Left ventricle myocardium inferior (tissue), 1 donor: ENCODE measurements at regions not wholly inside any gene's neighbourhood (a gene's known extent, or its start where the extent isn't known, plus 50 kb on each side); places are given as distances from the start of the nearest gene placed in this dataset.

Experiments
- DNase-seq: peaks from one replicate; pipeline ENCODE4 v3.0.0-alpha.2; 2020
- H3K27ac ChIP-seq: fragments of 200-600 bp; replicated peaks from 2 replicates; pipeline ENCODE4 v1.8.0; 2021
- H3K27me3 ChIP-seq: fragments of 200-600 bp; 2 replicates; pipeline ENCODE4 v1.8.0; 2021; ENCODE audit warnings: low read depth
- H3K36me3 ChIP-seq: fragments of 200-600 bp; 2 replicates; pipeline ENCODE4 v1.8.0; 2021
- H3K4me1 ChIP-seq: fragments of 200-600 bp; 2 replicates; pipeline ENCODE4 v1.8.0; 2021
- H3K4me3 ChIP-seq: fragments of 200-600 bp; 2 replicates; pipeline ENCODE4 v1.8.0; 2021; ENCODE audit warnings: mild to moderate bottlenecking, moderate library complexity
- H3K9me3 ChIP-seq: fragments of 200-600 bp; replicated peaks from 2 replicates; pipeline ENCODE4 v1.8.0; 2021
- intact Hi-C: fragments of 100-400 bp; cut with micrococcal nuclease; formaldehyde crosslinking; loops from one replicate; pipeline ENCODE4 v1.11.0; 2022
- TF ChIP-seq, protein P1 (sequence below): fragments of 200-600 bp; IDR thresholded peaks from 2 replicates; pipeline ENCODE4 v1.8.0; 2021; ENCODE audit warnings: antibody characterized with exemption, mild to moderate bottlenecking, borderline replicate concordance
- donor health status: DM: no; HTN: yes; CAD: no; lungs with severe emphysema.

DNA sequence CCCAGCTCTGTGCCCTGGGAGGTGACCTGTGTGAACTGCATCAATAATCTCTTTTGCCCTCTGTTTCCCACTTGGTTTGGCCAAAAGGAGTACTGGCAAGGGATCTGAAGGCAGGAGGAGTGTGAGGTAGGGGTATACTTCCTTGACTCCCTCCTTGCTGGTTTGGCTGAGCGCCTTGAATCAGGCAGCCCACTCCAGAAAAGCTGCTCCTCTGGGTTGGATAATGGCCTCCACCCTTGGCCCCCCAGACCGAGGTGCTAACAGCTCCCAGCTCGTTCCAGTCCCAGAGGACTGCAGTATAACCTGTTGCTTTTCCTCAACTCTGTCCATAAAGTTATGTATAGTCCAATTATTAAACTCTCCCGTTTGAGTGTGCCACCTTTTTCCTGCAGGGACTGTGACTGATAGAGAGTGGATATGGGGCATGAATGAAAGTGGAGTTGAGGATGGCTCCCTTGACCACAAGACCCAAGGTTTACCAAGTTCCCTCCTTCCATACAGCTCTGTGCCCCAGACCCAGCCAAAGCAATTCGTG, 88.2 kb upstream of the HAND1 start:
- H3K36me3 ChIP-seq, result no peaks in the 10 kb centered on the region
- no peak overlapping the region for H3K27ac ChIP-seq
- no peaks in the 10 kb centered on the region for H3K9me3 ChIP-seq
- TF ChIP-seq, protein P1, sequence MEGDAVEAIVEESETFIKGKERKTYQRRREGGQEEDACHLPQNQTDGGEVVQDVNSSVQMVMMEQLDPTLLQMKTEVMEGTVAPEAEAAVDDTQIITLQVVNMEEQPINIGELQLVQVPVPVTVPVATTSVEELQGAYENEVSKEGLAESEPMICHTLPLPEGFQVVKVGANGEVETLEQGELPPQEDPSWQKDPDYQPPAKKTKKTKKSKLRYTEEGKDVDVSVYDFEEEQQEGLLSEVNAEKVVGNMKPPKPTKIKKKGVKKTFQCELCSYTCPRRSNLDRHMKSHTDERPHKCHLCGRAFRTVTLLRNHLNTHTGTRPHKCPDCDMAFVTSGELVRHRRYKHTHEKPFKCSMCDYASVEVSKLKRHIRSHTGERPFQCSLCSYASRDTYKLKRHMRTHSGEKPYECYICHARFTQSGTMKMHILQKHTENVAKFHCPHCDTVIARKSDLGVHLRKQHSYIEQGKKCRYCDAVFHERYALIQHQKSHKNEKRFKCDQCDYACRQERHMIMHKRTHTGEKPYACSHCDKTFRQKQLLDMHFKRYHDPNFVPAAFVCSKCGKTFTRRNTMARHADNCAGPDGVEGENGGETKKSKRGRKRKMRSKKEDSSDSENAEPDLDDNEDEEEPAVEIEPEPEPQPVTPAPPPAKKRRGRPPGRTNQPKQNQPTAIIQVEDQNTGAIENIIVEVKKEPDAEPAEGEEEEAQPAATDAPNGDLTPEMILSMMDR, result no peak
- H3K4me3 ChIP-seq, result no peak overlapping the region
- peaks cover 50% of the 10 kb centered on the region for H3K27me3 ChIP-seq
- no peaks in the 10 kb centered on the region for H3K4me1 ChIP-seq
- intact Hi-C loops, result no loop called here
- no peak for DNase-seq

DNA sequence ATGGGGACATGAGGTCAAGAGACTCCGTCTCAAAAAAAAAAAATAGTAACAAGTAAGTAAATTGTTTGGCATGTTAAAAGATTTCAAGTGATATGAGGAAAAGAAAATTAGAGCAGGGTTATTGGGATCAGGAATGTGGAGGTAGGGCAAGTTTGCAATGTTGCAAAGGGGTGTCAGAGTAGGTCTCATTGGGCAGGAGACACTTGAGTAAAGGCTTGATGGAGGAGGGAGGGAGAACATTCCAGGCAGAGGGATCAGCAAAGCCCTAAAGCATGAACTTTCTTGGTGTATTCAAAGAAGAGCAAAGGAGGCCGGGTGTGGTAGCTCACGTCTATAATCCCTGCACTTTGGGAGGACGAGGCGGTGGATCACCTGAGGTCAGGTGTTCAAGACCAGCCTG, 87.1 kb upstream of the HAND1 start:
- no peaks in the 10 kb centered on the region for H3K4me1 ChIP-seq
- intact Hi-C loops, result no loop called here
- H3K36me3 ChIP-seq, result no peaks in the 10 kb centered on the region
- H3K9me3 ChIP-seq, result no peaks in the 10 kb centered on the region
- H3K27ac ChIP-seq, result no peak overlapping the region
- peaks cover 50% of the 10 kb centered on the region for H3K27me3 ChIP-seq
- TF ChIP-seq, protein P1, result no peak
- no peak for DNase-seq
- no peak overlapping the region for H3K4me3 ChIP-seq

DNA sequence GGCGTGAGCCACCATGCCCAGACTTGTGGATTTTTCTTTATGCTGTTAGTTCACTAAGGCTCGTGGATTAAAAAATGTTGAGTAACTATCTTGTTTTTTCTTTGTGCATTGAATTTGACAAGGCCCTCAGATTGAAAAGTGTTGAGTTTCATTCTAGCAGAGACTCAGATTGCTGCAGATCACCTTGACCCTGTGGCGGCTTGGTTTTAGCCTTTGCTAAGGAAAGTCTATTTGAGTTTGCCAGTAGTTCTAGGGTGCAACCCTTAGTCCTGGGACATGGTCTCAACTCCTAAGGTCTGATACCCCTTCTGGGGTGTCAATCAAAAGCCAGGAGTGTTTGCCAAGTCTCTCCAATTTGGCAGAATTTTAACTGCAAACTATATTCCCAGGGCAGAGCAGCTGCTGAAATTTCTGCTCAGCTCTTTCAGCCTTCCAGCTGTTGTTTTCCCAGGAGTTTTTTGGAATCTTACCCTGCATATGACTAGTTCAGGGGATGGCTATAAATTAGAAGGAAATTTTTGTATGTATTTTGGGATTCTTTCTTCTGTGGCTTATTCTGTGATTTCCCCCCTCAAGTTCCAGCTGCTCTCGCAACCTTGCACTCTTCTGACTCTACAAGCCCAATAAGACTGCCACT, 84.3 kb upstream of the HAND1 start:
- TF ChIP-seq, protein P1, result no peak
- Histone ChIP-seq H3K27ac (no peak overlapping the region), H3K27me3 (peaks cover 28% of the 10 kb centered on the region), H3K36me3 (no peaks in the 10 kb centered on the region), H3K4me3 (no peak overlapping the region), H3K9me3 (no peaks in the 10 kb centered on the region), H3K4me1 (no peaks in the 10 kb centered on the region)
- intact Hi-C loops, result no loop called here
- DNase-seq, result no peak

DNA sequence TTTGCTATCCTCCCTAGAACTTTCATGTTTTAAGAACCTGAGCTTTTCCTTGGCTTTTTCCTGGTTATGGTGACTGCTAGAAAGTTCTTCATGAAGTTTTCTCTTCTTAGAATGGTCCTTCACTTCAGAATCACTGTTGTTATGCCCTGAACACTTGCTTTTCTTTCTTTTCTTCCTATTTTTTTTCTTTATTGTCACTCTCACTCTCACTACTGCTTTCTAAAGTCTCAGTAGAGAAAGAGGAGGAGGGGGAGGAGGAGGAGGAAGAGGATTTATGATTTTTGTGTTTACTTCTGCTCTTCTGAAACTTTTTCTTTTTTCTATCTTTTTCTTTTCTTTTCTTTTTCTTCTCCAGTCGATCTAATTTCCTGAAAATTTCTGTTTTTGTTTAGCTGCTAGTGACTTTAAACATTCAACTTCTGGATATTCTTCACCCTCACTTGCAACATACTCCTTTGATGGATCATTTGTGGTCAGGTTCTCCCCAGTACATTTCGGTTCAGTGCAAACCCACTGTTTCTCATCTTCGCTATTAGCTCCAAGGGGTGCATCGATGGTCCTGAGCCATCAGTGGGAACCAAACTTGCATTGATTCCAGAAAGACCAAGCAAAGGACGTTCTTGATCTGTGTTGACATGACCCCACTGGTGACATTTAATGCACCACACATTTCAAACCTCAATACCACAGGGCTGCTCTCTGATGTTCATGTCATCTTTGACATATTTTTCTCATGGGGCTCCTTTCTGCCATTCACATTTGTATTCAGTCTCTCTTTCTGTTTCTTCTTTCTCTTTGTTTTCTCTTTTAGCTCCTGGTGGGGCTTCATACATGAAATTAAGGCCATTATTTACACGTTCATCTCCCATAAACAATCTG, 81.6 kb upstream of the HAND1 start:
- H3K4me1 ChIP-seq, result no peaks in the 10 kb centered on the region
- peaks cover 9% of the 10 kb centered on the region for H3K27me3 ChIP-seq
- no peaks in the 10 kb centered on the region for H3K36me3 ChIP-seq
- peaks cover 13% of the 10 kb centered on the region for H3K9me3 ChIP-seq
- no peak for DNase-seq
- H3K4me3 ChIP-seq, result no peak overlapping the region
- TF ChIP-seq, protein P1, result no peak
- H3K27ac ChIP-seq, result no peak overlapping the region
- intact Hi-C loops, result no loop called here

DNA sequence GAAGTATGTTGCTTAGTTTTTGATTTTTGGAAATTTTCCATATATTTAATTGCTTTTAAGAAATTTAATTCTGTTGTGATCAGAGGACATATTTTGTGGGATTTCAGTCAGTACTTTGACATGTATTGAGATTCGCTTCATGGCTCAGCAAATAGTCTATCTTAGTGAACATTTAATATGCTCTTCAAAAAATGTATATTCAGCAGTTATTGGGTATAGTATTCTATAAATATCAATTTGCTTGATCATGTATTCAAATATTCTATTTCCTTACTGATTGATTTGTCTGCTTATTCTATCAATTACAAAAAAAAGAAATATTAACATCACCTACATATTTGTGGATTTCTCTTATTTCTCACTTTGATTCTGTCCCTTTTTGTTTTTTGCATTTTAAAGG, 79.5 kb upstream of the HAND1 start:
- no peak overlapping the region for H3K27ac ChIP-seq
- H3K4me3 ChIP-seq, result no peak overlapping the region
- H3K9me3 ChIP-seq, result peaks cover 29% of the 10 kb centered on the region
- DNase-seq, result no peak
- H3K4me1 ChIP-seq, result no peaks in the 10 kb centered on the region
- H3K36me3 ChIP-seq, result no peaks in the 10 kb centered on the region
- TF ChIP-seq, protein P1, result no peak
- no peaks in the 10 kb centered on the region for H3K27me3 ChIP-seq
- intact Hi-C loops, result no loop called here
